CD8-positive, alpha-beta memory T cell (primary cell): ENCODE measurements at regions not wholly inside any gene's neighbourhood (a gene's known extent, or its start where the extent isn't known, plus 50 kb on each side); places are given as distances from the start of the nearest gene placed in this dataset.

ENCODE experiments used
- CTCF ChIA-PET: fragments of 350-600 bp; sonication (Branson Sonifier 250); formaldehyde crosslinking; loops from one replicate; lab custom pipeline; 2021; ENCODE audit warnings: antibody characterized with exemption; lab: Charles Lee
- POLR2A ChIA-PET: fragments of 350-600 bp; sonication (Branson Sonifier 250); formaldehyde crosslinking; loops from one replicate; lab custom pipeline; 2021; ENCODE audit warnings: antibody characterized with exemption; lab: Charles Lee
- DNase-seq, 5 donors: peaks; one replicate each; pipeline versions ENCODE4 v3.0.0 to v3.0.0-alpha.2; 2020 to 2022; ENCODE audit warnings: mixed read lengths in 1 of 5
- H3K27ac ChIP-seq: one replicate; pipeline ENCODE4 v1.7.0; 2013; ENCODE audit warnings: low read depth, mild to moderate bottlenecking, low read length, moderate library complexity
- H3K27me3 ChIP-seq: 2 replicates; pipeline ENCODE4 v1.7.0; 2013; ENCODE audit warnings: low read length, mild to moderate bottlenecking; ENCODE audit not compliant: insufficient read depth, poor library complexity, severe bottlenecking
- H3K36me3 ChIP-seq: 2 replicates; pipeline ENCODE4 v1.7.0; 2013; ENCODE audit warnings: mild to moderate bottlenecking, low read length, moderate library complexity; ENCODE audit not compliant: insufficient read depth
- H3K4me1 ChIP-seq: 2 replicates; pipeline ENCODE4 v1.7.0; 2013; ENCODE audit warnings: mild to moderate bottlenecking, low read length, moderate library complexity; ENCODE audit not compliant: insufficient read depth
- H3K4me3 ChIP-seq: 2 replicates; pipeline ENCODE4 v1.7.0; 2013; ENCODE audit warnings: mild to moderate bottlenecking, low read length
- H3K9me3 ChIP-seq: 2 replicates; pipeline ENCODE4 v1.7.0; 2013; ENCODE audit warnings: mild to moderate bottlenecking, low read length
- H3K27ac Mint-ChIP-seq, 8 donors: one replicate each; pipeline ENCODE4 v1.8.0; 2020 to 2021; ENCODE audit warnings: mixed read lengths in 8 of 8, mild to moderate bottlenecking in 6 of 8, inconsistent platforms in 3 of 8, moderate library complexity in 3 of 8
- H3K27me3 Mint-ChIP-seq, 2 donors: one replicate each; pipeline ENCODE4 v1.8.0; 2020 to 2021; ENCODE audit warnings: mixed read lengths in 2 of 2, mild to moderate bottlenecking in 1 of 2, moderate library complexity in 1 of 2
- H3K36me3 Mint-ChIP-seq, 3 donors: one replicate each; pipeline ENCODE4 v1.8.0; 2020 to 2021; ENCODE audit warnings: mixed read lengths in 3 of 3, inconsistent platforms in 1 of 3, mild to moderate bottlenecking in 1 of 3
- H3K4me1 Mint-ChIP-seq, 3 donors: one replicate each; pipeline ENCODE4 v1.8.0; 2020 to 2021; ENCODE audit warnings: mixed read lengths in 3 of 3, inconsistent platforms in 1 of 3, mild to moderate bottlenecking in 1 of 3
- H3K4me3 Mint-ChIP-seq, 7 donors: one replicate each; pipeline ENCODE4 v1.8.0; 2020 to 2021; ENCODE audit warnings: mixed read lengths in 7 of 7, mild to moderate bottlenecking in 6 of 7, moderate library complexity in 4 of 7, inconsistent platforms in 2 of 7
- H3K9me3 Mint-ChIP-seq, 5 donors: one replicate each; pipeline ENCODE4 v1.8.0; 2020 to 2022; ENCODE audit warnings: mixed read lengths in 5 of 5, mild to moderate bottlenecking in 3 of 5, moderate library complexity in 2 of 5, inconsistent platforms in 1 of 5

- Mint-ChIP-seq H3K4me1 (no peaks in the 10 kb centered on the region), H3K4me3 (no peak overlapping the region), H3K9me3 (peaks cover 0 to 30% (median 17%) of the 10 kb centered on the region in 5 donors), H3K27me3 (no peaks in the 10 kb centered on the region), H3K27ac (no peak overlapping the region), H3K36me3 (no peaks in the 10 kb centered on the region)
- no peaks in the 10 kb centered on the region for H3K4me1 ChIP-seq
- H3K27ac ChIP-seq = no peak overlapping the region
- no peaks in the 10 kb centered on the region for H3K27me3 ChIP-seq
- DNase-seq = no peak
- no peak overlapping the region for H3K4me3 ChIP-seq
- H3K9me3 ChIP-seq = no peaks in the 10 kb centered on the region
- ChIA-PET CTCF (interaction anchor here (0.7 kb wide), 1 partner anchor 23 kb away, joined by 3 read pairs; no protein-coding TSS in a partner anchor), POLR2A (no interaction called here)
- no peaks in the 10 kb centered on the region for H3K36me3 ChIP-seq
Measured at GRCh38 chr11:29780756-29781155, 236.1 kb downstream of the KCNA4 start.

- H3K27me3 ChIP-seq = no peaks in the 10 kb centered on the region
- no peak overlapping the region for H3K27ac Mint-ChIP-seq
- ChIA-PET CTCF (no interaction called here), POLR2A (no interaction called here)
- H3K36me3 ChIP-seq = no peaks in the 10 kb centered on the region
- DNase-seq = no peak
- H3K9me3 ChIP-seq = no peaks in the 10 kb centered on the region
- no peak overlapping the region for H3K4me3 Mint-ChIP-seq
- H3K27me3 Mint-ChIP-seq = no peaks in the 10 kb centered on the region
- H3K36me3 Mint-ChIP-seq = no peaks in the 10 kb centered on the region
- H3K4me3 ChIP-seq = no peak overlapping the region
- H3K9me3 Mint-ChIP-seq = peaks cover 6 to 20% (median 9%) of the 10 kb centered on the region in 5 donors
- no peak overlapping the region for H3K27ac ChIP-seq
- H3K4me1 ChIP-seq = no peaks in the 10 kb centered on the region
- no peaks in the 10 kb centered on the region for H3K4me1 Mint-ChIP-seq
Measured at GRCh38 chr11:29773656-29774264, 243.1 kb downstream of the KCNA4 start.

GRCh38 chr11:29756871-29757270 lies 260.0 kb downstream of the KCNA4 start:
- DNase-seq = no peak
- Mint-ChIP-seq H3K36me3 (peaks cover 0 to 2% (median 0%) of the 10 kb centered on the region in 3 donors), H3K27me3 (no peaks in the 10 kb centered on the region), H3K27ac (no peak overlapping the region), H3K9me3 (peaks cover 4 to 14% (median 5%) of the 10 kb centered on the region in 5 donors), H3K4me3 (no peak overlapping the region), H3K4me1 (no peaks in the 10 kb centered on the region)
- H3K4me1 ChIP-seq = no peaks in the 10 kb centered on the region
- no peaks in the 10 kb centered on the region for H3K9me3 ChIP-seq
- H3K27me3 ChIP-seq = no peaks in the 10 kb centered on the region
- no peak overlapping the region for H3K4me3 ChIP-seq
- H3K27ac ChIP-seq = no peak overlapping the region
- POLR2A ChIA-PET = no interaction called here
- no peaks in the 10 kb centered on the region for H3K36me3 ChIP-seq
- CTCF ChIA-PET = no interaction called here

- Mint-ChIP-seq H3K36me3 (peaks cover 0 to 2% (median 0%) of the 10 kb centered on the region in 3 donors), H3K4me3 (no peak overlapping the region), H3K27me3 (no peaks in the 10 kb centered on the region), H3K4me1 (no peaks in the 10 kb centered on the region), H3K9me3 (peaks cover 2 to 16% (median 5%) of the 10 kb centered on the region in 5 donors), H3K27ac (no peak overlapping the region)
- no peaks in the 10 kb centered on the region for H3K4me1 ChIP-seq
- H3K27ac ChIP-seq = no peak overlapping the region
- ChIA-PET CTCF (no interaction called here), POLR2A (no interaction called here)
- no peak overlapping the region for H3K4me3 ChIP-seq
- no peaks in the 10 kb centered on the region for H3K27me3 ChIP-seq
- no peak for DNase-seq
- H3K9me3 ChIP-seq = no peaks in the 10 kb centered on the region
- no peaks in the 10 kb centered on the region for H3K36me3 ChIP-seq
Measured at GRCh38 chr11:29755474-29755873, 261.4 kb downstream of the KCNA4 start.

GRCh38 chr11:29751618-29752017 lies 265.2 kb downstream of the KCNA4 start:
- H3K27ac Mint-ChIP-seq = no peak overlapping the region
- Histone ChIP-seq H3K27ac (no peak overlapping the region), H3K27me3 (no peaks in the 10 kb centered on the region), H3K36me3 (no peaks in the 10 kb centered on the region), H3K9me3 (no peaks in the 10 kb centered on the region), H3K4me3 (no peak overlapping the region), H3K4me1 (no peaks in the 10 kb centered on the region)
- DNase-seq = no peak
- H3K9me3 Mint-ChIP-seq = peaks cover 0 to 18% (median 7%) of the 10 kb centered on the region in 5 donors
- no peaks in the 10 kb centered on the region for H3K27me3 Mint-ChIP-seq
- H3K4me1 Mint-ChIP-seq = no peaks in the 10 kb centered on the region
- H3K36me3 Mint-ChIP-seq = peaks cover 0 to 2% (median 0%) of the 10 kb centered on the region in 3 donors
- POLR2A ChIA-PET = no interaction called here
- H3K4me3 Mint-ChIP-seq = no peak overlapping the region
- CTCF ChIA-PET = no interaction called here

DNA sequence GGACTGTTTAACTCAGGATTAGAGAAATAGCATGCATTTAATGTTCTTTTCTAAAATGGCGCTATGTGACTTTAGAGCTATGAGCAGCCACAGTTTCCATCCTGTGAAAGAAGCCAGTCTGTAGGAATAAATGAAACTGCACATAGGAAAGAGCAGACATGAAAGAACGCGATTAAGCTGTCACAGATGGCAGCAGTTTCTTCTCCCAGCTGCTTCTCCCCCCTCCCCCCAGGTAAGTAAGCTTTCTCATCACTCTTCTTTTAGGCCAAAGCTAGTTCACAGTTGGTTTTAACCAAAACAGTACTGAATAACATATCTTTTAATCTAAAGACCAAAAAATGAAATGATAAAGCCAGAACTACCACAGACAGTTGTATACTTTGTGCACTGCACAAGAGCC lies 266.4 kb downstream of the KCNA4 start:
- Mint-ChIP-seq H3K36me3 (peaks cover 0 to 2% (median 0%) of the 10 kb centered on the region in 3 donors), H3K9me3 (peaks cover 0 to 23% (median 7%) of the 10 kb centered on the region in 5 donors), H3K27me3 (no peaks in the 10 kb centered on the region), H3K4me3 (no peak overlapping the region), H3K4me1 (no peaks in the 10 kb centered on the region), H3K27ac (no peak overlapping the region)
- POLR2A ChIA-PET = no interaction called here
- no peaks in the 10 kb centered on the region for H3K9me3 ChIP-seq
- H3K4me1 ChIP-seq = no peaks in the 10 kb centered on the region
- CTCF ChIA-PET = no interaction called here
- no peaks in the 10 kb centered on the region for H3K27me3 ChIP-seq
- H3K36me3 ChIP-seq = no peaks in the 10 kb centered on the region
- no peak overlapping the region for H3K27ac ChIP-seq
- H3K4me3 ChIP-seq = no peak overlapping the region
- DNase-seq = no peak

DNA sequence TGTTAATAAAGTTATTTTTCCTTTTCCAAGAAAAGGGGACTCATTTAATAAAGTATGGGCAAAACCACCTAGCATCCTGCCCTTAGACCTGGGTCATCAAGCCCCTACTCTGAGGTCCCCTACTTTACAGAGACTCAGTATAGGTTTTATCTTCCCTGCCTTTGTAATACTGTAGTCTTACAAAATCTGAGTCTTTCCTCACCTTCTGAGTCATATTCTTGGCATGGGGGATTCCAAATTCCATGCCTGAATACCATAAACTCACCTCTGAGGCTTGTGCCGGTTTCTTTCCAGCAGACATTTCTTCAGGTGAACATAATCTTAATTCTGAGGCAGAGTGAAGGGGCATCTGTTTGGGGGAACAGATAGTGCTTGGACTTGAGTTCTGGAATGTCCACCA lies 282.5 kb downstream of the KCNA4 start:
- Mint-ChIP-seq H3K27ac (no peak overlapping the region), H3K27me3 (peaks cover 0 to 1% of the 10 kb centered on the region in 2 donors), H3K36me3 (no peaks in the 10 kb centered on the region), H3K9me3 (peaks cover 0 to 11% (median 6%) of the 10 kb centered on the region in 5 donors), H3K4me3 (no peak overlapping the region), H3K4me1 (no peaks in the 10 kb centered on the region)
- Histone ChIP-seq H3K27ac (no peak overlapping the region), H3K4me1 (no peaks in the 10 kb centered on the region), H3K4me3 (no peak overlapping the region), H3K27me3 (no peaks in the 10 kb centered on the region), H3K36me3 (no peaks in the 10 kb centered on the region), H3K9me3 (no peaks in the 10 kb centered on the region)
- DNase-seq = no peak
- CTCF ChIA-PET = no interaction called here
- POLR2A ChIA-PET = no interaction called here

GRCh38 chr11:29713831-29714320 lies 303.0 kb downstream of the KCNA4 start:
- Mint-ChIP-seq H3K27me3 (no peaks in the 10 kb centered on the region), H3K4me3 (no peak overlapping the region)
- H3K36me3 ChIP-seq = no peaks in the 10 kb centered on the region

More at GRCh38 chr11:29713831-29714320, 303.0 kb downstream of the KCNA4 start:
- POLR2A ChIA-PET = no interaction called here
- Histone ChIP-seq H3K27ac (no peak overlapping the region), H3K4me1 (no peaks in the 10 kb centered on the region), H3K9me3 (no peaks in the 10 kb centered on the region), H3K4me3 (no peak overlapping the region), H3K27me3 (no peaks in the 10 kb centered on the region)
- Mint-ChIP-seq H3K27ac (no peak overlapping the region), H3K9me3 (peaks cover 3 to 32% (median 5%) of the 10 kb centered on the region in 5 donors), H3K4me1 (no peaks in the 10 kb centered on the region), H3K36me3 (peaks cover 0 to 2% (median 0%) of the 10 kb centered on the region in 3 donors)
- DNase-seq = no peak
- CTCF ChIA-PET = no interaction called here
